Ishikawa (cell line): ENCODE measurements at regions not wholly inside any gene's neighbourhood (a gene's known extent, or its start where the extent isn't known, plus 50 kb on each side); places are given as distances from the start of the nearest gene placed in this dataset.

Experiments
- CEBPB ChIP-seq: IDR thresholded peaks from 2 replicates; pipeline ENCODE4 v1.6.1; 2012
- CREB1 ChIP-seq: IDR thresholded peaks from 2 replicates; pipeline ENCODE4 v1.6.1; 2012; ENCODE audit warnings: low read depth
- EGR1 ChIP-seq: IDR thresholded peaks from 2 replicates; pipeline ENCODE4 v1.6.1; 2012
- EP300 ChIP-seq: IDR thresholded peaks from 2 replicates; pipeline ENCODE4 v1.6.1; 2012; ENCODE audit warnings: borderline replicate concordance
- FOXM1 ChIP-seq: IDR thresholded peaks from 2 replicates; pipeline ENCODE4 v1.6.1; 2012; ENCODE audit warnings: low read depth, borderline replicate concordance
- NFIC ChIP-seq: IDR thresholded peaks from 2 replicates; pipeline ENCODE4 v1.6.1; 2012
- RAD21 ChIP-seq: IDR thresholded peaks from 2 replicates; pipeline ENCODE4 v1.6.1; 2012; ENCODE audit warnings: low read depth
- TAF1 ChIP-seq: IDR thresholded peaks from 2 replicates; pipeline ENCODE4 v1.6.1; 2012; ENCODE audit warnings: low read depth, mild to moderate bottlenecking
- TCF12 ChIP-seq: IDR thresholded peaks from 2 replicates; pipeline ENCODE4 v1.6.1; 2012; ENCODE audit warnings: low read depth
- TEAD4 ChIP-seq: IDR thresholded peaks from 2 replicates; pipeline ENCODE4 v1.6.1; 2012
- YY1 ChIP-seq: IDR thresholded peaks from 2 replicates; pipeline ENCODE4 v1.6.1; 2012; ENCODE audit warnings: low read depth
- ZBTB7A ChIP-seq: IDR thresholded peaks from 2 replicates; pipeline ENCODE4 v1.6.1; 2012; ENCODE audit warnings: low read depth
- TF ChIP-seq, protein P1 (sequence below): IDR thresholded peaks from 2 replicates; pipeline ENCODE4 v1.6.1; 2012
- TF ChIP-seq, protein P2 (sequence below): IDR thresholded peaks from 2 replicates; pipeline ENCODE4 v1.6.1; 2012; ENCODE audit warnings: low read depth, mild to moderate bottlenecking
- TF ChIP-seq, protein P3 (sequence below): IDR thresholded peaks from 2 replicates; pipeline ENCODE4 v1.6.1; 2012

DNA sequence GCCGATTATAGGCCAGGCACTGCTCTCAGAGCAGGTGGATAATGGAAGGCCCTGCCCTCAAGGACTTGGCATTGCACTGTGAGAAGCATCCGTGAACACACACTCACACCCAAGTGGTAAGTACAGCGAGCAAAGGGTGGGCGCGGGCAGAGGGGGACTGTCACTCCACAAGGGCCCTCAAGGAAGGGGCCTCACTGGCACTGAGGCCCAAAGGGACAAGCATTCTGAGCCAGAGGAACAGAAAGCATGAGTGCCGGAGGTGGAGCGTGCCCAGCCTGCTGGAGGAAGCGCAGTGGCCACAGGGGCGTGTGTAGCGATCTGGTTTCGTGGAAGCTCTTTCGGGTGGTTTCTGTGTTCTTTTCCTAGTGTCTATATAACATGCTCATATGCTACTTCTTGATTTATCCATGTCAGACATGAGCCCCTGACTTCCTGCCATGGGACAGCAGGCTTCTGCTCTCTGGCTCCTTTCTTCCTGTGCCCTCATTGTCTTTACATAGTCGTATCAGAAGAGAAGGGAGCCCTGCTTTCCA, 132.7 kb upstream of the ASB18 start:
- no peak for TF ChIP-seq FOXM1

DNA sequence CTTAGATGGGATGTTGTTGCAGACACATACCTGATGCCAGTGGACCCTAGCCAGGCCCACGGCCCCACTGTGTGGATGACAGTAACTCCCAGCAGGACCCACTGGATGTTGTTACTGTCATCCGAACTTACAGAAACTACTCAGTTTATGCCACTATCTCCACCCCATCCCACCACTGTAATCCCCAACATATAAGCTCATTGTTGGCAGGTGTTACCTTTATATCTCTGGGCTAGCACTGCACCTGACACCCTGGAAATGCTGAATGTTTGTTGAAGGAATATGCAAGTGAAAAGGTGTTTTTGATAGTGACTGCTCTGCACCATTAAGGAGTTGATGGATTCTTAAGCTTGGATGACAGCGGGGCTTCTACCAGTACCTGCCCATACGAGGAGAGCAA, 133.5 kb upstream of the ASB18 start:
- TF ChIP-seq TAF1: no peak
- TF ChIP-seq CEBPB: no peak
- TF ChIP-seq EGR1: no peak
- no peak for TF ChIP-seq ZBTB7A
- no peak for TF ChIP-seq YY1
- TF ChIP-seq, protein P1, sequence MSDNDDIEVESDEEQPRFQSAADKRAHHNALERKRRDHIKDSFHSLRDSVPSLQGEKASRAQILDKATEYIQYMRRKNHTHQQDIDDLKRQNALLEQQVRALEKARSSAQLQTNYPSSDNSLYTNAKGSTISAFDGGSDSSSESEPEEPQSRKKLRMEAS: no peak
- no peak for TF ChIP-seq TCF12
- no peak for TF ChIP-seq EP300
- TF ChIP-seq RAD21: no peak
- TF ChIP-seq, protein P2, sequence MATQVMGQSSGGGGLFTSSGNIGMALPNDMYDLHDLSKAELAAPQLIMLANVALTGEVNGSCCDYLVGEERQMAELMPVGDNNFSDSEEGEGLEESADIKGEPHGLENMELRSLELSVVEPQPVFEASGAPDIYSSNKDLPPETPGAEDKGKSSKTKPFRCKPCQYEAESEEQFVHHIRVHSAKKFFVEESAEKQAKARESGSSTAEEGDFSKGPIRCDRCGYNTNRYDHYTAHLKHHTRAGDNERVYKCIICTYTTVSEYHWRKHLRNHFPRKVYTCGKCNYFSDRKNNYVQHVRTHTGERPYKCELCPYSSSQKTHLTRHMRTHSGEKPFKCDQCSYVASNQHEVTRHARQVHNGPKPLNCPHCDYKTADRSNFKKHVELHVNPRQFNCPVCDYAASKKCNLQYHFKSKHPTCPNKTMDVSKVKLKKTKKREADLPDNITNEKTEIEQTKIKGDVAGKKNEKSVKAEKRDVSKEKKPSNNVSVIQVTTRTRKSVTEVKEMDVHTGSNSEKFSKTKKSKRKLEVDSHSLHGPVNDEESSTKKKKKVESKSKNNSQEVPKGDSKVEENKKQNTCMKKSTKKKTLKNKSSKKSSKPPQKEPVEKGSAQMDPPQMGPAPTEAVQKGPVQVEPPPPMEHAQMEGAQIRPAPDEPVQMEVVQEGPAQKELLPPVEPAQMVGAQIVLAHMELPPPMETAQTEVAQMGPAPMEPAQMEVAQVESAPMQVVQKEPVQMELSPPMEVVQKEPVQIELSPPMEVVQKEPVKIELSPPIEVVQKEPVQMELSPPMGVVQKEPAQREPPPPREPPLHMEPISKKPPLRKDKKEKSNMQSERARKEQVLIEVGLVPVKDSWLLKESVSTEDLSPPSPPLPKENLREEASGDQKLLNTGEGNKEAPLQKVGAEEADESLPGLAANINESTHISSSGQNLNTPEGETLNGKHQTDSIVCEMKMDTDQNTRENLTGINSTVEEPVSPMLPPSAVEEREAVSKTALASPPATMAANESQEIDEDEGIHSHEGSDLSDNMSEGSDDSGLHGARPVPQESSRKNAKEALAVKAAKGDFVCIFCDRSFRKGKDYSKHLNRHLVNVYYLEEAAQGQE: no peak
- TF ChIP-seq, protein P3, sequence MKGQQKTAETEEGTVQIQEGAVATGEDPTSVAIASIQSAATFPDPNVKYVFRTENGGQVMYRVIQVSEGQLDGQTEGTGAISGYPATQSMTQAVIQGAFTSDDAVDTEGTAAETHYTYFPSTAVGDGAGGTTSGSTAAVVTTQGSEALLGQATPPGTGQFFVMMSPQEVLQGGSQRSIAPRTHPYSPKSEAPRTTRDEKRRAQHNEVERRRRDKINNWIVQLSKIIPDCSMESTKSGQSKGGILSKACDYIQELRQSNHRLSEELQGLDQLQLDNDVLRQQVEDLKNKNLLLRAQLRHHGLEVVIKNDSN: no peak
- no peak for TF ChIP-seq NFIC
- no peak for TF ChIP-seq CREB1
- TF ChIP-seq TEAD4: no peak
- no peak for TF ChIP-seq FOXM1

DNA sequence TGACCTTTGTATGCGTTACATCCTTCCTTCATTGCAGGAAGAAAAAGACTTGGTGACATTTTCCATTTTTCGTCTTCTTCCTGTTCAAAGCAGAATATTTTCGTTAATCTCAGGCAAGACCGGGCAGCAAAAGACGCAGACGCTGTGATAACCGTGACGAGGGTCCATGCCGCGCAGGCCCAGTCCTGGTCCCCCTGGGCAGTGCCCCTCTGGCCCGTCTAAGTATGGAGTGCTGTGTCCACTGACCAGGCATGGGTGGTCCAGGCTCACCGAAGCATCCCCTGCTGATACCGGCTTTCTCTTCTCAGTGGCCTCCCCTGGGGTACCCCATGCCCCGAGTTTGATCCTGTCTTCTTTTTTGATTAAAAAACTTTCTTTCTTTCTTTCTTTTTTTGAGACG, 135.2 kb upstream of the ASB18 start:
- no peak for TF ChIP-seq TEAD4
- no peak for TF ChIP-seq FOXM1
- TF ChIP-seq EP300: no peak
- TF ChIP-seq, protein P1: no peak
- TF ChIP-seq TAF1: no peak
- TF ChIP-seq, protein P3: no peak
- no peak for TF ChIP-seq YY1
- TF ChIP-seq EGR1: no peak
- no peak for TF ChIP-seq CEBPB
- TF ChIP-seq ZBTB7A: no peak

DNA sequence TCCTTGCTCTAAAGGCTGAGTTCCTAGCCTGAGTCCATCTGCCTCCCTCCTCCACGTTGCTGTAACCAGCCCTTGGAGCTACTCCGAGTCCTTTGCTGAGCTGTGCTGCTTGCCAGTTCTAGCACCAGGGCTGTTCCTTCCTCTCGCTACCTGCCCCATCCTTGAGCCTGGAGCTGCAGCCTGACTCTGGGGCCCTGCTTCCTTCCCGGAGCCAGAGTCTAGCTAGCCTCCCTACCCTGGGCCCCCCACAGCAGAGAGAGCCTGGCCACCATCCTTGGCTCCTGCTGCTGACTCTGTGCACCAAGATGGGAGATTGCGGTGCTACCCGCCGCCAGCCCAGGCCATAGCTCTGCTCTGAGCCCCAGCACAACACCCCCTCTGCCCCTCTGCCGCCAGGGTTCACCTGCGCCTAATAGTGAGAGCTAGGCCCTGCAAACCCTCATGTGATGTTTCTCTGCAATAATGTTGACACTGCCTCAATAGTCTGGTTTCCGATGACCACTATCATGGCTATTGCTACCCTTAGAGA, 135.9 kb upstream of the ASB18 start:
- TF ChIP-seq ZBTB7A: no peak
- no peak for TF ChIP-seq TCF12
- TF ChIP-seq NFIC: no peak
- TF ChIP-seq TEAD4: no peak
- no peak for TF ChIP-seq CREB1
- TF ChIP-seq CEBPB: no peak
- TF ChIP-seq, protein P2: no peak
- TF ChIP-seq RAD21: no peak
- TF ChIP-seq, protein P1: no peak
- TF ChIP-seq TAF1: no peak
- TF ChIP-seq FOXM1: no peak
- no peak for TF ChIP-seq EGR1
- TF ChIP-seq YY1: no peak
- TF ChIP-seq, protein P3: no peak
- no peak for TF ChIP-seq EP300

DNA sequence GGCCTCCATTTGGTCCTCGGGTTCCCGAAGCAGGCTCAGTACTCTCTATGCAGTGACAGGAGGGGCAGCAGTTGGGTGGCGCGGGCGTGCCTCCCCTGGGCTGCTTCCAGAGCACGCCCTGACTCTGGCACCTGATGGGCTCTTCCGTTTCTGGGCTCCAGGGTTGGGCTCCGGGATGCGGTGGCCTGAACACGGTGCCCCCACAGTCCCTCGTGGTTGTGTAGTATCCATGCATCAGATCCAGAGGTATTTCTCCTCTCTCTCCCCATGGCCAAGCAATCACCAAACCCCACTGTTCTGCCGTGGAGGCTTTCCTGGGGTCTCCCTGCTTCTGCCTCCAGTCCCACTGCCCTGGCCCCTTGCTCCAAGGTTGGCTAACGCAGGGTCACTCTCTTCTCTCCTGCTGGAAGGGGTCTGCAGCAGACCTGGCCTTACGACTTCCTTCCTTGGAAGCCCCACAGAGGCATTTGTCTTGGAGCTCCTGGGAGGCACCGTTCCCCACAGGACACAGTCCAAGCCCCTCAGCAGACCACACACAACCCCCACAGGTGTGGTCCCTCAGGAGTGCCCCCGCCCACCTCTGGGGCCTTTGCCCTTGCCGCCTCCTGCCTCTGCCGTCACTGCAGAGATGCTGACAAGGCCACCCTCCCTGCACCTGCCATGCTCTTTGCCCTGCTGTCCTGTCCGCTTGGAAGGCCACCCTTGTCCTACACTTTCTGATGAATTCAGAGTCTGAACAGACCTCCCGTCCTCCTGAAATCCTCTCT, 136.6 kb upstream of the ASB18 start:
- TF ChIP-seq CEBPB: no peak
